ENCODE measurements at regions not wholly inside any gene's neighbourhood (a gene's known extent, or its start where the extent isn't known, plus 50 kb on each side); places are given as distances from the start of the nearest gene placed in this dataset.

DNA sequence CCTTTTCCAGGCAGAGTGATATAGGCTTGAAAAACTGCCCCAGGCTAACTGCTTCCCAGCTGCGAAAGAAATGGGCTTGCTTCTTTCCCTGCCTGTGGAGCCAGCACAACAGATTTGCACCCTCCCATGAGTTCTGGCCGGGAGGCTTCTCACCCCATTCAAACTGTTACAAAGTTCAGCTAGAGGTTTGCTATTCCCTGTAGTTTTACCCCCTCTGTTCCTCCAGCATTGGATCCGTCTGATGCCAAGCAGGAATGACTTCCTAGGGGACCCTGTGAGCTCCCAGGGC, 87.6 kb upstream of the NDST4 start:
- TF ChIP-seq POLR2A (IDR thresholded peaks at IDR 0.05) (no peak), POLR2AphosphoS5 (IDR thresholded peaks at IDR 0.05) (no peak)
- TF ChIP-seq, protein P1, sequence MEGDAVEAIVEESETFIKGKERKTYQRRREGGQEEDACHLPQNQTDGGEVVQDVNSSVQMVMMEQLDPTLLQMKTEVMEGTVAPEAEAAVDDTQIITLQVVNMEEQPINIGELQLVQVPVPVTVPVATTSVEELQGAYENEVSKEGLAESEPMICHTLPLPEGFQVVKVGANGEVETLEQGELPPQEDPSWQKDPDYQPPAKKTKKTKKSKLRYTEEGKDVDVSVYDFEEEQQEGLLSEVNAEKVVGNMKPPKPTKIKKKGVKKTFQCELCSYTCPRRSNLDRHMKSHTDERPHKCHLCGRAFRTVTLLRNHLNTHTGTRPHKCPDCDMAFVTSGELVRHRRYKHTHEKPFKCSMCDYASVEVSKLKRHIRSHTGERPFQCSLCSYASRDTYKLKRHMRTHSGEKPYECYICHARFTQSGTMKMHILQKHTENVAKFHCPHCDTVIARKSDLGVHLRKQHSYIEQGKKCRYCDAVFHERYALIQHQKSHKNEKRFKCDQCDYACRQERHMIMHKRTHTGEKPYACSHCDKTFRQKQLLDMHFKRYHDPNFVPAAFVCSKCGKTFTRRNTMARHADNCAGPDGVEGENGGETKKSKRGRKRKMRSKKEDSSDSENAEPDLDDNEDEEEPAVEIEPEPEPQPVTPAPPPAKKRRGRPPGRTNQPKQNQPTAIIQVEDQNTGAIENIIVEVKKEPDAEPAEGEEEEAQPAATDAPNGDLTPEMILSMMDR (IDR thresholded peaks at IDR 0.05 in 8 of 11, conservative IDR thresholded peaks at IDR 0.05 in 3 of 11): no peak
